Inflammatory macrophage treated with lipopolysaccharide for 1 hour (primary cell): ENCODE measurements at regions not wholly inside any gene's neighbourhood (a gene's known extent, or its start where the extent isn't known, plus 50 kb on each side); places are given as distances from the start of the nearest gene placed in this dataset.
"Not testable (repeated sequence)": the region's sequence is repeated elsewhere in the genome, so short reads cannot be mapped to it uniquely, and the experiment has no call there.

ENCODE experiments used
- DNase-seq, 2 donors: peaks; one replicate each; pipeline ENCODE4 v3.0.0-alpha.2; 2020 to 2022

GRCh38 chr1:73766786-73767348 is 431.1 kb downstream of the LRRIQ3 start:
- DNase-seq, result no peak

- DNase-seq, result no peak
Observed at GRCh38 chr1:73765551-73766233, 432.3 kb downstream of the LRRIQ3 start.

GRCh38 chr1:73761559-73761958 is 436.4 kb downstream of the LRRIQ3 start:
- DNase-seq, result no peak

DNA sequence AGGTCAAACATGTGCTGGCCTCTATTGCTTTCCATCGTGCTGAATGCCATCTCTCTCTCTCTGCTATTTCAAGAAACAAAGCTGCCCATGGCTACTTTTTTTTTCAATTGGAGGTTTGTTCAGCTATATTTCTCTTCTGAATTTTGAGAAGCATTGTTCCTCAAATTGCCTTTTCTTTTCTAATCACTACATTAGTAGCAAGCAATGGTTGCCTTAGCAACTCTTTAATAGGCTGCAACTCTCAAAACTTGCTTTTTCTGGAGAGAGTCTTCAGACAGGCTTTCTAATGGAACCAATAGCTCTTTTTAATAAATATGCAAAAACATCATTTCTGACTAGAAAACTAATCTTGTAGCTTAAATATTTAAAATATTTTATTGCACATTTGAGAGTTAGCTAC is 439.0 kb downstream of the LRRIQ3 start:
- DNase-seq, result no peak

GRCh38 chr1:73756817-73757216 is 441.2 kb downstream of the LRRIQ3 start:
- DNase-seq, result no peak

- no peak for DNase-seq
Observed at GRCh38 chr1:73755649-73756048, 442.3 kb downstream of the LRRIQ3 start.

DNA sequence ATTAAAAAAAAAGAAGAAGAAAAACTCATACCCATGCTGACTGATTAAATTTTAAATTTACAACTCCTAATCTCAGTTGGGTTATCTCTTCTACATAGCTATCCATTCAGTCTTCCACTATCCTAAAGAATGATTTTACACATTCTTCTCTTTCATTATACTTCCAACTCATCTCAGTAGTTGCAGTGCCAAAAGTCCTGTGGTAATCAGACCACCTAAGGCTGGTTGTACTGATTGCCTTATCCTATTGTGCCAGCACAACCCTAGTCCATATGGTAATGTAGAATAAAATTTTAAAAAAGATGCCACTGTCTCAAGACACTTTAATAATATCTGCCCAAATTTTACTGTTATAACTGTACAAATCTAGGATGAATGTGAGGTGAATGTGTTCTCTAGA is 448.0 kb downstream of the LRRIQ3 start:
- DNase-seq, result no peak

GRCh38 chr1:73744985-73745384 is 453.0 kb downstream of the LRRIQ3 start:
- DNase-seq, result no peak

DNA sequence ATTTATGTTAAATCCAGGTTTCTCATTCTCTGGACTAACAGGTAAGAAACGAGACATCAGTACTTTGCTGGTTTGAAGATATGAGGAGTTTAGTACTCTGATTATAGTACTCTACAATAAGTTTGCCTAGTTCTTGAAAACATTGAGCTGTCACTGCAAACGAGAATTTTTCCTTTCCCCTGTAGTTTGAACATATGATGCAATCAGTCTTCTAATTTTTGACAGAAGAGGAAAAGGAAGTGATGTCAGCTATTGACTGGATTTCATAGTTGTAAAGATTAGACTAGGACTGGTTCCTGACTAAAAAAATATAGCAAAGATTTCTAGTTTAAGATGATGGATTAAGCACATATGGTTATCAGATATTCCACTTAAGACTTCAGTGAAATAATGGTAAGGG is 461.9 kb downstream of the LRRIQ3 start:
- no peak for DNase-seq

DNA sequence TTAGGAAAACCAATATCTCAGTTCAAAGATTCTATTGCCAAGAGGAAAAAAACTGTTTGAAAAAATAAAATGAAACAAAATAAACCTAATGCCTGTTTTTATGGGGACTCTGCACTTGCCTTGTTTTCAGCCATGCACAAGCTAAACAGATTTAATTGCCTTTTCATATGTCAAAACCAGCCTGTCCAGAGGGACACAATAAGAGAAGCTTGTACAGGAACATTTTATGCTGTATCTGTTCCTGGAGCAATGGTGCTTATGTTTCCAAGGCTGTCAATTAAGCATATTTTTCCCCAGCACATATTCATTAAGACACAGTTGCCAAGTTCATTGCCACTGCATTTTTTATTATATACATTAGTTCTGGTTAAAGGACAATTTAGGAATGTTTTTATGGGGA is 470.9 kb downstream of the LRRIQ3 start:
- DNase-seq, result no peak

DNA sequence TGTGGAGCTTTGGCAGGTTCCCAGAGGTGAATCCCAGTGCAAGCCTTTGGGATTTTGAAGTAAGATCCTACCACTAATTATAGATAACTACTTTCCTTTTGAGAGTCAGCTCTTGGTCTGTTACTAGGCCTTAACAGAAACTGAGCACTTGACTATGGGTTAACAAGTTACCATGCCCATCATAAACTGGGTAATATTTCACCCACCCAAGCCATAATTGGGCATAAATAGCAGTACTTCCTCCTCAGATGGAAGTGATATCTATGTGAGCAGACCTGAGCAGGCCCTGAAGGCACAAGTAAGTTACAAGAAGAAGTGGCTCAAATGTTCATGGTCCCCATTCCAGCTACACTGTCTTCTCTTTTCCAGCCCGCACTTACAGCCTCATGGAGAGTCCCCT is 475.9 kb downstream of the LRRIQ3 start:
- no peak for DNase-seq

GRCh38 chr1:73717976-73718375 is 480.0 kb downstream of the LRRIQ3 start:
- no peak for DNase-seq

DNA sequence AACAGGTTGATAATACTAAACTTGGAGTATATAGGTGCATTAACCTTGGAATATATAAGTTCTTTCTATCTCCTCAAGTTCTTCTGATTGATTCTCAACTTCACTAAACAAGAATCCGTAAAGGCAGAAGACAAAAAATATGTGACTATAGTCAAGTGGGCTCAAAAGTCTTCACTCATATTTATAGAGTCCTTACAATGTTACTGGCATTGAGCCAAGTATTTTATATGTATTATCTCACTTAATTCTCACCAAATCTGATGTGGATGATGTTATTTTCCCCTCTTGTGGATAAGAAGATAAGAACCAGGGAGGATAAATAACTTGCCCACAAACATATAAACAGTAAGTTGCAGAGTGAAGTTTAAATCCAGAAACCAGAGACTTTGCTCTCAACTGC is 486.9 kb downstream of the LRRIQ3 start:
- DNase-seq, result no peak

DNA sequence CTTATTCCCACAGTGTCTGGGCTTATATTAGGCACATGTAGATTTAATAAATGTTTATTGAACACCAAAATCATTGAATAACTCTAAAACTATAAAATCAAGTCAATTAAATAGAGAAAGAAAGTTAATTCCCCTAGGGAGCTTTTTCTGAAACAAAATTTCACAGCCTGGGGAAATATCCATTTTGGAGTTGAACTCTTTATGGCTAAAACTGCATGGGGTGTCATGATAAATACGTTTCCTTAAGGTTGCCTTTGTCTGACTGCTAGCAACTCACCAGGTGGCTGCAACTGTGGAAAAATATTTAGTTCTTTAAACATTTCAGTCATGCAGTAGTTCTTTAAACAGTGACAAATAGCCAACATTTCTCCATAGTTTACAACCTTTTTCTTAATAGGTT is 496.1 kb downstream of the LRRIQ3 start:
- no peak for DNase-seq

- no peak for DNase-seq
Observed at GRCh38 chr1:73676186-73676585, 521.8 kb downstream of the LRRIQ3 start.

GRCh38 chr1:73674945-73675561 is 522.9 kb downstream of the LRRIQ3 start:
- DNase-seq, result peak; percentile 9 to 27

DNA sequence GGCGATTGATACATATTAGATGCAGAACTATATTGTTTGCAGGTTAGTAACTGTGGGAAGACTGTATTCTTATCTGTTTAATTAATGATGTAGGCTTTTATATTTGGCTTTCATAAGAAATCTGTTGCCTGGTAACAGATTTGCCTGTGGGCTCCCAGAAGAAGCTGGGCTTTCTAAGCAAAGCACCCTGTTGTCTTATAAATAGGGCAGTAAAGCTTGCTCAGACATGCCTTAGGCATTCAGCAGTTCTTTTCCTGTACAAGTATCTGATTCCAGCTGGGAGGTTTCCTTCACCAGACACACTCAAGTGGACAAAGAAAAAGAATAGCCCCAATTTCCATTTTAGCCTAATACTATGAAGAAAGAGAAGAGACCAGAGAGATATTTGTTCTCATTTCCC is 524.0 kb downstream of the LRRIQ3 start:
- DNase-seq, result no peak

DNA sequence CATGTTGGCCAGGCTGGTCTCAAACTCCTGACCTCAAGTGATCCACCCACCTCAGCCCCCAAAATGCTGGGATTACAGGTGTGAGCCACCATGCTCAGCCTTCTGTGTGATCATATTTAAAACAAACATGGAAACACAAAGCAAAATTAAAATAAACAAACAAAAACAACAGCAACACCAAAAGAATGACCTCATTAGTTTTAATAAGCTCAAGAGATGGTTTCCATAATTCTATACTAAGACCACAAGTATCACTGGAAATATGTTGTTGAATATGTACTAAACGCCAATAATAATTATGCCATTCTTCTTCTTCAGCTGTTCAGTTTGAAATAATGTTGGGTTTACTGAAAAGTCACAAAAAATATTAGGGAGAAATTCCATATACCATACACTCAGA is 526.4 kb downstream of the LRRIQ3 start:
- DNase-seq, result no peak

DNA sequence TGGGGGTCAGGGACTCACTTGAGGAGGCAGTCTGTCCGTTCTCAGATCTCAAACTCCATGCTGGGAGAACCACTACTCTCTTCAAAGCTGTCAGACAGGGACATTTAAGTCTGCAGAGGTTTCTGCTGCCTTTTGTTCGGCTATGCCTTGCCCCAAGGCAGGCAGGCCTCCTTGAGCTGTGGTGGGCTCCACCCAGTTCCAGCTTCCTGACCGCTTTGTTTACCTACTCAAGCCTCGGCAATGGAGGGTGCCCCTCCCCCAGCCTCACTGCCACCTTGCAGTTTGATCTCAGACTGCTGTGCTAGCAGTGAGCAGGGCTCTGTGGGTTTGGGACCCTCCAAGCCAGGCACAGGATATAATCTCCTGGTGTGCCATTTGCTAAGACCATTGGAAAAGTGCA is 530.0 kb downstream of the LRRIQ3 start:
- not testable (repeated sequence) for DNase-seq

DNA sequence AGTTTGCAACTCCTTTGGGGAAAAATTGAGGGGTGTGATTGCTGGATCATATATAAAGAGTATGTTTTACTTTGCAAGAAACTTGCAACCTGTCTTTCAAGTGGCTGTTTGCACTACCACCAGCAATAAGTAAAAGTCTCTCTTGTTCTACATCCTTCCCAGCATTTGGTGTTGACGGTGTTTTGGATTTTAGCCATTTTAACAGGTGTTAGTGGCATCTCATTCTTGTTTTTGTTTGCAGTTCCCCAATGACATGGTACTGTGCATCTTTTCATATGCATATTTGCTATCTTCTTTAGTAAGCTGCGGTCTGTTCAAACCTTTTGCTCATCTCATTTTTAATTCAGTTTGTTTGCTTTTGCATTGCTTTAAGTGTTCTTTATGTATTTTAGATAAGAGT is 535.5 kb downstream of the LRRIQ3 start:
- no peak for DNase-seq

DNA sequence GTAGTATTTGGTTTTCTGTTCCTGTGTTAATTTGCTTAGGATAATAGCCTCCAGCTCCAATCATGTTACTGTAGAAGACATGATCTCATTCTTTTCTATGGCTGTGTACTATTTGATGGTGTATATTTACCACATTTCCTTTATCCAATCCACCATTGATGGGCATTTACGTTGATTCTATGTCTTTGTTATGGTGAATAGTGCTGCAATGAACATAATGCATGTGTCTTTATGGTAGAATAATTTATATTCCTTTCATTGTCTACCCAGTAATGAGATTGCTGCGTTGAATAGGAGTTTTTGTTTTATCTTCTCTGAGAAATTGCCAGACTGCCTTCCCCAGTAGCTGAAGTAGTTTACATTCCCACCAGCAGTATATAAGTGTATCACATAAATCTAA is 538.8 kb downstream of the LRRIQ3 start:
- no peak for DNase-seq

DNA sequence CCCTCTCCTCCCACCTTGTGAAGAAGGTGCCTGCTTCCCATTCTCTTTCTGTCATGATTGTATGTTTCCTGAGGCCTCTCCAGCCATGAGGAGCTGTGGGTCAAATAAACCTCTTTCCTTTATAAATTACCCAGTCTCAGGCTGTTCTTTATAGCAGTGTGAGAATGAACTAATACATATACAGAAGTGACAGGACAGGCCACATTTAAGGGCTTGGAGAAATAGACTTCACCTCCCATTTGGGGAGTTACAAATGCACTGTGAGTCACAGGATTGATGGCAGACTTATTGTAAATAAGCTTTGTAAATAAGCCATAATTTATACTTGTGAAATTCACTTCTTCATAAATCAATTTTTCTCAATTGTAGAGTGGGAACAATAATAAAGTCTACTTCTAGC is 543.3 kb downstream of the LRRIQ3 start:
- DNase-seq, result no peak

DNA sequence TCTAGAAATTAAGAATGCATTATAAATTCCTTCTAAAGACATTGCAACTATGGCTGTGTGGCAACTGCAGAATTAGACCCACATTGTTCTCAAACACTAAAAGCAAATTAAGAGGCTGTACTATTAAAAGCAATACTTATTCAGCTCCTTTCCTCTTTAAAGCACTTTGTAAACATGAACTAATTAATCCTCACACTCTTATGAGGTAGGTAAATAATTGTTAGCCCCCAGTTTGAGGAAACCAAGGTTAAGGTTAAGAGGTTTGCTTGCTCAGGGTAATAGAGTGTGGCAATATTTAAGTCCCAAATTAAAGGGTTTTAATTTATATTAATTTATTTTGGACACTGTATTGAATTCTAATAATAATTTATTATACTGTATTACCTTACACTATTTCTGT is 553.8 kb downstream of the LRRIQ3 start:
- DNase-seq, result no peak

- no peak for DNase-seq
Observed at GRCh38 chr1:73639494-73639893, 558.5 kb downstream of the LRRIQ3 start.

DNA sequence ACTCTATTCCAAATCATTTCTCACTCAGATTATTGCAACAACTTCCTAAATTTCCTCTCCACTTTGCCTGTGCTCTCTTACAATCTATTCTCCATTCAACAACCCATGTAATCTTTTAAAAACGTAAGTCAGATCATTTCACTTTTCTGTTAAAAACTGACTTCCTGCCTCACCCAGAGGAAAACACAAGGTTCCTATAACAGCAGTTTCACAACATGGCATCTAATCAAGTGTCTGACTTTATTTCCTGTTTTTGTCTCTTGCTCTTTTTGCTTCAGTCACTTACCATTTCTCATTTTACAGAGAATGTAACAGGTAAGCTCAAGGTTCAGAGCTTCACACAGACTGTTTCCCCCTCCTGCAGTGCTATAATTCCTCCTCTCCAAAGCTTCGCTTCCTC is 560.7 kb downstream of the LRRIQ3 start:
- peak; percentile 4 to 13 for DNase-seq
